GM04503 (cell line): ENCODE measurements at regions not wholly inside any gene's neighbourhood (a gene's known extent, or its start where the extent isn't known, plus 50 kb on each side); places are given as distances from the start of the nearest gene placed in this dataset.

ENCODE experiments used
- DNase-seq: peaks from one replicate; pipeline ENCODE4 v3.0.0-alpha.2; 2012; ENCODE audit warnings: low read depth

DNA sequence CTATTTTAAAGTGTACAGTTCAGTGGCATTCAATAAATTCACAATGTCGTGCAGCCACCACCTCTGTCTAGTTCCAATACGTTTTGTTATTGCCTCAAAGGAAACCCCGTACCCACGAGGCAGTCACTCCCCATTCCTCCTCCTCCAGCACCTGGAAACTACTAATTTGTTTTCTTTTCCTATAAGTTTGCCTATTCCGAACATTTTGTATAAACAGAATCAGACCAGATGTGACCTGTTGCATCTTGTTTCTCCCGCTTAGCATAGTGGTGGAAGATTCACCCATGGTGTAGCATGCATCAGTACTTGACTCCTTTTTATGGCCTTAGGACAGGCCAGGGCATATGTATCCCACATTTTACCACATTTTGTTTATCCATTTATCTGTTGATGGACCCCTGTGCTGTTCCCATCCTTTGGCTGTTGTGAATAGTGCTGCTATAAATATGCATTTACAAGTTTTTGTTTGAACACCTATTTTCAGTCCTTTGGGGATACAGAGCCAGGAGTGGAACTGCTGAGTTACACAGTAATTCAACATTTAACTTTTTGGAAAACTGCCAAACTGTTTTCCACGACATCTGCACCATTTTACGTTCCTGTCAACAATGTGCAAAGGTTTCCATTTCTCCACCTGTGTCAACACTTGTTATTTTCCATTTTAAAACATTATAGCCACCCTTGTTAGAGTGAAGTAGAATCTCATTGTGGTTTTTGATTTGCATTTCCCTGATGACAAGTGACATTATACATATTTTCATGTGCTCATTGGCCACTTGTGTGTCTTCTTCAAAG is 57.8 kb upstream of the STX18 start:
- DNase-seq: no peak

DNA sequence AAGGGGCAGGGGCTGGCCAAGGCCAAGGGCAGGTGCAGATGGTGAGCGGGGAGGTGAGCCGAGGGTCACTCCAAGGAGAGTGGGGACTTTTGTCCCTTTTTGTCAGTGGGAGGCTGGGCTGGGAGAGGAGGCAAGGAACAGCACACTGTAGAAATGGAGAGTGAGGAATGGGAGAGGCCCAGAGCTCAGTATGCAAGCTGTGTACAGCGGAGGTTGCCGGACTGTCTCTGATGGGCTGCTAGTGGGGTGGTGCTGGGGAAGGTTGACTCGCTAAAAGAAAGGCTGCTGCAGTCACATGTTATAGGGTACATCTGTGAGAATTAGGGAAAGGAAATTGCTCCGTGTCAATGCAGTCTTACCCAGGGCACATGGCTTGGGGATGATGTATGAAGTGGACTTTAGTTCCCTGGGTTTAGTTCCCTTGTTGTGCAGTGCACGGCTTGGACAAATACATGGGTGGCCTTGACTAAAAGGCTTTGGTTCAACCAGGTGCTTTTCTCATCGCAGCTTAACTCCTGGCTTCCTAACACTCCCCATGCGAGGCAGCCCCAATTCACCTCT is 57.1 kb upstream of the STX18 start:
- no peak for DNase-seq

DNA sequence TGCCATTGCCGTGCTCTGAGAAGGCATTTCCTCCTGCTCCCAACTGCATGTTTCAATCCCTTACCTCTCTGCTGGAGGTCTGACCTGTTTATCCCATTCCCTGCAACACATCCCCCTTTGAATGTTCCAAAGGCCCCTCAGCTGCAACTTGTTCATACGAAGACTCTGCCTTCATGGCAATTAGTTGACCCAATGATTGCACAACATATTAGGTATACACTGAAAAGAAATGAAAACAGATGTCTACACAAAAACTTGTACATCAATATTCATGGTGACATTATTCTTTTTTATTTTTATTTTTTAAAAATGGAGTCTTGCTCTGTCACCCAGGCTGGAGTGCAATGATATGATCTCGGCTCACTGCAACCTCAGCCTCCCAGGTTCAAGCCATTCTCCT is 54.9 kb upstream of the STX18 start:
- DNase-seq: no peak

DNA sequence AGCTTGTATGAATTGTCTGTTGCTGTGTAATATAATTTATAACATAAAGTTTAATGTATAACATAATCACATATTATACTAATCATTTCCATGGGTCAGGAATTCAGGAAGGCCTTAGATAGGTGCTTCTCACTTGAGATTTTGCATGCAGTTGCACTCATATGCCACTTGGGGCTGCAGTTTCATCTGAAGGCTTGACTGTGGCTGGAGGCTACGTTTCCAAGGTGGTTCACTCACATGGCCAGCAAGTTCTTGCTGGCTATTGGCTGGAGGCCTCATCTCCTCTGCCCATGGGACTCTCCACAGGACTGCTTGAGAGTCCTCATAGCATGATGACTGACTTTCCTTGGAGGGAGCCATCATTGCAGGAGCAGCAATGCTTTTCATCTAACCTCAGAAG is 53.4 kb upstream of the STX18 start:
- no peak for DNase-seq

DNA sequence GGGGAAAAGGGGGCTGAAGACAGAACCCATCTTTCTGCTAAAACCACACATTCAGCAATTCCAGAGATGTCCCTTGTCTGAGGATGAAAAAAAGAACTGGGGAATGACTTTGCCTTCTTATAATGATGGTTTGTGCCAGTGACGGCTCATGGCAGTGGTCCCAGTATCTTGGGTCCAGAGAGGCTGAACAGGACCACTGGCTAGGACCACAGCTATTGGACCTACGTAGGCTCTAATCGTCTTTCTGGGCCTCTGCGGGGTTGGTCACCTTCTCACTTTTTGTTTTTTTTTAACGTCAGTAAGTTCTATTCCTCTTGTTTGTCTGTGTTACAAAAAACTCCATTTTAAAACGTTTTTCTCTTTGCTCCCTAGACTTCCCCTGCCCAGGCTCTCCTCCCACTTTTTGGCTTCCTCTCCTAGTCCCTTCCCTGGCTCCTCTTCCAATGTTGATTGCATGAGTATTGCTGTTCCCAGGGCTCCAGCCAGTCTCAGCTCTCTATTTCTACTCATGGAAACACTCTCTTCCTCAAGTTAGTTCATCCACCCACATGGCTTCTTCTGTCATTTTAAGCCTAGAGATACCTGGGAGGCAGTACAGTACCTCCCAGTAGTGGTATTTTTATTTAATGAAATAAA is 52.6 kb upstream of the STX18 start:
- no peak for DNase-seq

DNA sequence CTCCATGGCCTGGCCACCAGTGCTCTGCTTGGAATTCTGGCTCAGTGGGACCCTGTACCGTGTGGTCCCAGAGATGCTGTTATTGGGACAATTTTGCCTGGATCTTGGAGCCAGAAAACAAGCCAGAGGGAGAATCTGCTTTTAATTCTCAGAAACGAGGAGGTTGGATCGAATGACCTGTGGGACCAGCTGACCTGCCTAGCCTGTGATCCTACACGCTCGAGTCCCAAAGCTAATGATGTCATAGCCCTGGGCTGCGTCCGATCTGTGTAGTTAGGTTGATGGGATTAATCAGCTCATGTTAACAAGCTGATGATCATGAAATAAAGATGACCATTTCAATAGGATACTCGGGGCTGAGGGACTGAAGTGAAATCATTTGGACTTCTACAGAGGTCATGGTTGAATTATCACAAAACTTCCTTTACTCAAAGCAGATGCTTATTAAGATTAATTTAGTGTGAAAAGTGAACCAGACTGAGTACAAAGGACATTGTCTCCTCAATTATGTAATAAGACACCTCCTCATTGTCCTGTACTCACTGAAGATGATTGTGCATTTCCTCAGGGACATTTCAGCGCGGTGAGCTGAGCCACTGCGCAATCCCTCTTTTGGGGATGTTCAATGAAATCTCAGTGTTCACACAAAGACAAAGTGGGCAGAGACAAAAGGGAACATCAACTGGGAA is 51.9 kb upstream of the STX18 start:
- DNase-seq: no peak

DNA sequence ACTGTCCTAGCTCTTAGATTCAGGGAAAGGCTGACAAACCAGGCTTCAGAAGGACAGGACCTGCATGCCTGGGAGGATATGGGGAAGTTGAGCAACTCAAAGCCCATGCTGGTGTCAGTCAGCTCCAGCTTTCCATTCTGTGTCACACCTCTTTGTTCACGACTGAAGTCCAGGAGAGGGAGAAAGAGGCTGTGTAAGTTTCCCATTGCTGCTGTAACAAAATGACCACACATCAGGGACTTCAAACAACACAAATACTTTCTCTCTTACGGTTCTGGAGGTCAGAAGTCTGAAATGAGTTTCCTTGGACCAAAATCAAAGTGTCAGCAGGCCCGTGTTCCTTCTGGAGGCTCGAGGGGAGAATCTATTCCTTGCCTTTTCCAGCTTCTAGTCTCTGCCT is 50.6 kb upstream of the STX18 start:
- no peak for DNase-seq
